Uterus (tissue), 2 donors: ENCODE measurements at regions not wholly inside any gene's neighbourhood (a gene's known extent, or its start where the extent isn't known, plus 50 kb on each side); places are given as distances from the start of the nearest gene placed in this dataset.

Experiments used
- CTCF ChIP-seq, 4 experiments: fragments of 200-600 bp in 2 of 4; fragments of 450-650 bp in 2 of 4; sonication (generic) in 2 of 4; IDR thresholded peaks; one replicate each; pipeline ENCODE4 v1.5.1; 2016 to 2019; ENCODE audit warnings: antibody characterized with exemption in 4 of 4, mild to moderate bottlenecking in 2 of 4, moderate library complexity in 1 of 4
- POLR2A ChIP-seq, 2 donors: fragments of 450-650 bp; IDR thresholded peaks; one replicate each; pipeline ENCODE4 v1.6.1; 2016; ENCODE audit warnings: antibody characterized with exemption in 2 of 2, mild to moderate bottlenecking in 1 of 2, moderate library complexity in 1 of 2

- no peak for TF ChIP-seq CTCF (IDR thresholded peaks at IDR 0.05)
- TF ChIP-seq POLR2A (IDR thresholded peaks at IDR 0.05): no peak
Observed at GRCh38 chr4:180578175-180578574, 1665.0 kb upstream of the TENM3 start.
